ENCODE measurements at regions not wholly inside any gene's neighbourhood (a gene's known extent, or its start where the extent isn't known, plus 50 kb on each side); places are given as distances from the start of the nearest gene placed in this dataset.

DNA sequence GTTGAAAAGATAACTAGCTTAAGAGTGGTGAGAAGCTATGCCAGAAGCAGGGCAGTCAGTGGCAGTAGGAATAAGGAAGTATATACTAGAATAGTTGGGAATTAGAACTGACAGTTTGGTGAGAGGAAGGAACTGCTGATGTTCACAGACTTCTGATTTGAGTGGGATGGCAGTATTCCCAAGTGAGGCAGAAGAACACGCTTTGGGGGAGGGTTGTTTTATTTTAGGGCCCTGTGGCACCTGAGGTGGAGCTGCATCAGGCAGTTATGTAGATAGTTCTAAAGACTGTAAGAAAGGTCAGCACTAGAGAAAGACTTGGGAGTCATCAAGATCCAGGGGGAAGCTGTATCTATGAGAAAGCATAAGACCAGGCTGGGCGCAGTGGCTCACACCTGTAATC is 66.3 kb upstream of the TNRC6B start:
- Histone ChIP-seq H3K27me3 (ENCODE audit: control insufficient read depth, insufficient read depth, low read length) (no peaks in the 10 kb centered on the region), H3K4me3 (ENCODE audit: low read depth, low read length) (no peak overlapping the region), H3K36me3 (ENCODE audit: control insufficient read depth, insufficient read depth, low read length) (no peaks in the 10 kb centered on the region)
- DNase-seq (ENCODE audit: low read depth), result no peak
- TF ChIP-seq, protein P1, sequence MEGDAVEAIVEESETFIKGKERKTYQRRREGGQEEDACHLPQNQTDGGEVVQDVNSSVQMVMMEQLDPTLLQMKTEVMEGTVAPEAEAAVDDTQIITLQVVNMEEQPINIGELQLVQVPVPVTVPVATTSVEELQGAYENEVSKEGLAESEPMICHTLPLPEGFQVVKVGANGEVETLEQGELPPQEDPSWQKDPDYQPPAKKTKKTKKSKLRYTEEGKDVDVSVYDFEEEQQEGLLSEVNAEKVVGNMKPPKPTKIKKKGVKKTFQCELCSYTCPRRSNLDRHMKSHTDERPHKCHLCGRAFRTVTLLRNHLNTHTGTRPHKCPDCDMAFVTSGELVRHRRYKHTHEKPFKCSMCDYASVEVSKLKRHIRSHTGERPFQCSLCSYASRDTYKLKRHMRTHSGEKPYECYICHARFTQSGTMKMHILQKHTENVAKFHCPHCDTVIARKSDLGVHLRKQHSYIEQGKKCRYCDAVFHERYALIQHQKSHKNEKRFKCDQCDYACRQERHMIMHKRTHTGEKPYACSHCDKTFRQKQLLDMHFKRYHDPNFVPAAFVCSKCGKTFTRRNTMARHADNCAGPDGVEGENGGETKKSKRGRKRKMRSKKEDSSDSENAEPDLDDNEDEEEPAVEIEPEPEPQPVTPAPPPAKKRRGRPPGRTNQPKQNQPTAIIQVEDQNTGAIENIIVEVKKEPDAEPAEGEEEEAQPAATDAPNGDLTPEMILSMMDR (IDR thresholded peaks at IDR 0.05; ENCODE audit: insufficient read depth, low read length, poor library complexity, severe bottlenecking), result no peak

DNA sequence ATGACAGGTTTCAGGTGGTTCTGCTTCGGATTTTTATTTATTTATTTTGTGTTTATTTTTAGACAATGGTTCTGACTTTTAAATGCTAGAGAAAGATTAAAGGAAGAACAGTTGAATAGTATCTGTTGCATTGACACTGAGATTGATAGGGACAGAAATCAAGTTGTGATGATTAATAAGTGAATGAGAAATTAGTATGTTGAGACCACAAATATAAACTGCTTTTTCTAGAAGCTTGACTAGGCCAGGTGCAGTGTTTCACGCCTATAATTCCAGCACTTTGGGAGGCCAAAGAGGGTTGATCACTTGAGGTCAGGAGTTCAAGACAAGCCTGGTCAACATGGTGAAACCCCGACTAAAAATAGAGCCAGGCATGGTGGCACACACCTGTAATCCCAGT is 65.1 kb upstream of the TNRC6B start:
- Histone ChIP-seq H3K4me3 (ENCODE audit: low read depth, low read length) (no peak overlapping the region), H3K36me3 (ENCODE audit: control insufficient read depth, insufficient read depth, low read length) (no peaks in the 10 kb centered on the region), H3K27me3 (ENCODE audit: control insufficient read depth, insufficient read depth, low read length) (no peaks in the 10 kb centered on the region)
- TF ChIP-seq, protein P1 (IDR thresholded peaks at IDR 0.05; ENCODE audit: insufficient read depth, low read length, poor library complexity, severe bottlenecking), result no peak
- DNase-seq (ENCODE audit: low read depth), result no peak

DNA sequence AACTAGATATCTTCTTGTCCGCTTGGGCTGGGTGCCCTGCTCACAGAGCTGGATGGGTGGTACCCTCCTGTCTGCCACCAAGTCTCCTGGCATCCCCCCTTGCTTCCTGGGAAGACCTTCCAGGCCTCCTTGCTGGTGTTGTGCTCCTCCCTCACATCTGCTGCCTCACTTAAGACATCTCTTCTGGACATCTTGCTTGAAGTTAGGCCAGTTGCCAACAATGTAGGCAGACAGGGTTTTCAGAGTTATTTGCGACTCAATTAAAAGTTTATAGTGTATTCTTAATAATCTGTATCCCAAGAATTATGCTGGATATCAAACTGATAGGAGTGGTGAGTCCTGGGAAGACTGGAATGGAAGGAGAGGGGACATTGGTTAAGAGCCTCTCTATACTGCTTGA is 64.0 kb upstream of the TNRC6B start:
- TF ChIP-seq, protein P1 (IDR thresholded peaks at IDR 0.05; ENCODE audit: insufficient read depth, low read length, poor library complexity, severe bottlenecking), result no peak
- H3K27me3 ChIP-seq (ENCODE audit: control insufficient read depth, insufficient read depth, low read length), result no peaks in the 10 kb centered on the region

DNA sequence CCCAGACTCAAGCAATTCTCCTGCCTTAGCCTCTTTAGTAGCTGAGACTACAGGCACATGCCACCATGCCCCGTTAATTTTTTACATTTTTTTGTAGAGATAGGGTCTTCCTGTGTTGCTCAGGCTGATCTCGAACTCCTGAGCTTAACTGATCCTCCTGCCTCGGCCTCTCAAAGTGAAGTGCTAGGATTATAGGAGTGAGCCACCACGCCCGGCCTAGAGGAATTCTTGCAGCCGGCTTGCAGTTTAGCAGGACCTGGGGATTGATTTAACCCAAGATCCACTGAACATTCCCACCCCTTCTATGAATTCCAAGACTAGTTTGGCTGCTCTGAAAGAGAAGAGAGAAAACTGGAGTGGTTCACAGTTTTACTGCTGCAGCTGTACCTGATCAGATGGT is 63.3 kb upstream of the TNRC6B start:
- Histone ChIP-seq H3K4me3 (ENCODE audit: low read depth, low read length) (no peak overlapping the region), H3K36me3 (ENCODE audit: control insufficient read depth, insufficient read depth, low read length) (no peaks in the 10 kb centered on the region), H3K27me3 (ENCODE audit: control insufficient read depth, insufficient read depth, low read length) (no peaks in the 10 kb centered on the region)
- TF ChIP-seq, protein P1 (IDR thresholded peaks at IDR 0.05; ENCODE audit: insufficient read depth, low read length, poor library complexity, severe bottlenecking), result no peak
- no peak for DNase-seq (ENCODE audit: low read depth)

More for the DNA sequence above, 64.0 kb upstream of the TNRC6B start:
- Histone ChIP-seq H3K36me3 (ENCODE audit: control insufficient read depth, insufficient read depth, low read length) (no peaks in the 10 kb centered on the region), H3K4me3 (ENCODE audit: low read depth, low read length) (no peak overlapping the region)
- DNase-seq (ENCODE audit: low read depth), result no peak

DNA sequence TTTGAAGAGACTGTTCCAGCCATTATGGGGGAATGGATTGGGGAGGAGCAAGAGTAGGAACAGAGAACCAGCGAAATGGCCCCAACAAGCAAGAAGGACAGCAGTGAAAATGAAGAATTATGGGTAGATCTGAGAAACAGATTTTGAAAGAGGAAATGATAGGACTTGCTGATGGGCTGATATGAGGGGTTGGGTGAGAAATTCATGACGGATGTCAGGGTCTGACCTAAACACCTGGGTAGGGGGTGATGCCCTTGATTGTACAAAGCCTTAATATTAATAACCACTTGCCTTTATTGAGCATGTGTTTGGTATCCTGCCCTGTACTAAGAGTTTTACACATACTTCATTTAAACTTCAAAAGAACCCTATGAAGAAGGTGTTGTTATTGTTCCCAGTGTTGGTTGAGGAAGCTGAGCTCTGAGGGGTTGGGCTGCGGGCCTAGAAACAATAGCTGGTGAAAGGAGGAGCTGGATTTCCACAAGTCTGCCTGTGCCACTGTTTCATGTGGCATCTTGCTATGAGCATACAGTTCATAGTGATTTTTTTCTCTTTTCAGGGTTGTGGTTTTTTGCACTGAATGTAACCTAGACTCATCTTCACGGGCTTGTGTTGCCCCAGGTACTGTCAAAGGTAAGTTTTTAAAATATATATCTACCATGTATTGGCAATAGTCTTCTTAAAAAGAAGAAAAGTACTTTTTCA is 61.1 kb upstream of the TNRC6B start:
- TF ChIP-seq, protein P1 (IDR thresholded peaks at IDR 0.05; ENCODE audit: insufficient read depth, low read length, poor library complexity, severe bottlenecking), result no peak
- no peak for DNase-seq (ENCODE audit: low read depth)
- Histone ChIP-seq H3K36me3 (ENCODE audit: control insufficient read depth, insufficient read depth, low read length) (no peaks in the 10 kb centered on the region), H3K4me3 (ENCODE audit: low read depth, low read length) (no peak overlapping the region), H3K27me3 (ENCODE audit: control insufficient read depth, insufficient read depth, low read length) (no peaks in the 10 kb centered on the region)

DNA sequence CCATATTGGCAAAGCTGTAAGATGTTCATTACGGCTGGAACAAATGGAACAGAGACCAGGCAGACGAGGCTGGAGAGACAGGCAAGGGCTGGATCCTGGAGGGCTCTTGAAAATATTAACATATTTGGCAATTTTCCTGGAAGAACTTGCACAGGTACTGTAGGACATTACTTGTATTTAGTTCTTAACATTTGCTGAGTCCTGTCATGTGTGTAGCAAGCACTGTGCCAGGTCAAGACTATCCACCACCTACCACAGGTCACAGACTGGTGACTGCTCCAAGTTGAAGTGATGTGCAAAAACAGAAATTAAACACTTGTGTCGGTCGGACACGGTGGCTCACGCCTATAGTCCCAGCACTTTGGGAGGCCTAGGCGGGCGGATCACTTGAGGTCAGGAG is 58.7 kb upstream of the TNRC6B start:
- TF ChIP-seq, protein P1 (IDR thresholded peaks at IDR 0.05; ENCODE audit: insufficient read depth, low read length, poor library complexity, severe bottlenecking), result no peak
- H3K36me3 ChIP-seq (ENCODE audit: control insufficient read depth, insufficient read depth, low read length), result no peaks in the 10 kb centered on the region
- DNase-seq (ENCODE audit: low read depth), result no peak
- no peaks in the 10 kb centered on the region for H3K27me3 ChIP-seq (ENCODE audit: control insufficient read depth, insufficient read depth, low read length)
- H3K4me3 ChIP-seq (ENCODE audit: low read depth, low read length), result no peak overlapping the region
